ENCODE measurements at regions not wholly inside any gene's neighbourhood (a gene's known extent, or its start where the extent isn't known, plus 50 kb on each side); places are given as distances from the start of the nearest gene placed in this dataset.

GRCh38 chr4:26127851-26128337 lies 192.9 kb upstream of the RBPJ start:
- Histone ChIP-seq H3K4me2 (ENCODE audit: insufficient read depth, low read length) (no peak overlapping the region), H2AFZ (ENCODE audit: low read length) (no peak overlapping the region), H3K27ac (ENCODE audit: low read depth, low read length) (no peak overlapping the region), H3K4me1 (ENCODE audit: insufficient read depth, low read length) (no peaks in the 10 kb centered on the region), H4K20me1 (ENCODE audit: insufficient read depth, low read length) (no peaks in the 10 kb centered on the region), H3K27me3 (ENCODE audit: insufficient read depth, low read length) (peaks cover 4% of the 10 kb centered on the region), H3K79me2 (ENCODE audit: insufficient read depth, low read length) (no peaks in the 10 kb centered on the region), H3K4me3 (ENCODE audit: insufficient read depth, low read length) (no peak overlapping the region), H3K36me3 (ENCODE audit: insufficient read depth, low read length) (no peaks in the 10 kb centered on the region), H3K9me3 (ENCODE audit: low read depth, low read length) (no peaks in the 10 kb centered on the region)
- no peak for DNase-seq (ENCODE audit: insufficient read length, low spot score, missing footprints)
- no peak for TF ChIP-seq CTCF (IDR thresholded peaks at IDR 0.05; ENCODE audit: extremely low read depth, low read depth, low read length)

- Histone ChIP-seq H3K4me2 (ENCODE audit: insufficient read depth, low read length) (no peak overlapping the region), H2AFZ (ENCODE audit: low read length) (no peak overlapping the region), H3K79me2 (ENCODE audit: insufficient read depth, low read length) (no peaks in the 10 kb centered on the region), H3K9me3 (ENCODE audit: low read depth, low read length) (no peaks in the 10 kb centered on the region), H3K4me3 (ENCODE audit: insufficient read depth, low read length) (no peak overlapping the region), H4K20me1 (ENCODE audit: insufficient read depth, low read length) (no peaks in the 10 kb centered on the region), H3K4me1 (ENCODE audit: insufficient read depth, low read length) (no peaks in the 10 kb centered on the region), H3K36me3 (ENCODE audit: insufficient read depth, low read length) (no peaks in the 10 kb centered on the region), H3K27ac (ENCODE audit: low read depth, low read length) (no peak overlapping the region), H3K27me3 (ENCODE audit: insufficient read depth, low read length) (peaks cover 7% of the 10 kb centered on the region)
- no peak for DNase-seq (ENCODE audit: insufficient read length, low spot score, missing footprints)
- no peak for TF ChIP-seq CTCF (IDR thresholded peaks at IDR 0.05; ENCODE audit: extremely low read depth, low read depth, low read length)
Measured at GRCh38 chr4:26130173-26130572, 190.6 kb upstream of the RBPJ start.

GRCh38 chr4:26130841-26131432 lies 189.9 kb upstream of the RBPJ start:
- Histone ChIP-seq H3K9me3 (ENCODE audit: low read depth, low read length) (no peaks in the 10 kb centered on the region), H3K79me2 (ENCODE audit: insufficient read depth, low read length) (no peaks in the 10 kb centered on the region), H3K4me2 (ENCODE audit: insufficient read depth, low read length) (no peak overlapping the region), H3K27ac (ENCODE audit: low read depth, low read length) (no peak overlapping the region), H3K4me1 (ENCODE audit: insufficient read depth, low read length) (no peaks in the 10 kb centered on the region), H3K36me3 (ENCODE audit: insufficient read depth, low read length) (no peaks in the 10 kb centered on the region), H3K4me3 (ENCODE audit: insufficient read depth, low read length) (no peak overlapping the region), H4K20me1 (ENCODE audit: insufficient read depth, low read length) (no peaks in the 10 kb centered on the region), H3K27me3 (ENCODE audit: insufficient read depth, low read length) (peaks cover 7% of the 10 kb centered on the region), H2AFZ (ENCODE audit: low read length) (no peak overlapping the region)
- DNase-seq (ENCODE audit: insufficient read length, low spot score, missing footprints): no peak
- no peak for TF ChIP-seq CTCF (IDR thresholded peaks at IDR 0.05; ENCODE audit: extremely low read depth, low read depth, low read length)

GRCh38 chr4:26131711-26132110 lies 189.1 kb upstream of the RBPJ start:
- no peaks in the 10 kb centered on the region for H4K20me1 ChIP-seq (ENCODE audit: insufficient read depth, low read length)
- TF ChIP-seq CTCF (IDR thresholded peaks at IDR 0.05; ENCODE audit: extremely low read depth, low read depth, low read length): no peak
- no peaks in the 10 kb centered on the region for H3K79me2 ChIP-seq (ENCODE audit: insufficient read depth, low read length)

More at GRCh38 chr4:26131711-26132110, 189.1 kb upstream of the RBPJ start:
- no peak overlapping the region for H3K4me2 ChIP-seq (ENCODE audit: insufficient read depth, low read length)
- peaks cover 3% of the 10 kb centered on the region for H3K27me3 ChIP-seq (ENCODE audit: insufficient read depth, low read length)
- H3K36me3 ChIP-seq (ENCODE audit: insufficient read depth, low read length): no peaks in the 10 kb centered on the region
- no peak overlapping the region for H3K4me3 ChIP-seq (ENCODE audit: insufficient read depth, low read length)
- no peaks in the 10 kb centered on the region for H3K9me3 ChIP-seq (ENCODE audit: low read depth, low read length)
- H2AFZ ChIP-seq (ENCODE audit: low read length): no peak overlapping the region
- no peak overlapping the region for H3K27ac ChIP-seq (ENCODE audit: low read depth, low read length)
- no peaks in the 10 kb centered on the region for H3K4me1 ChIP-seq (ENCODE audit: insufficient read depth, low read length)
- DNase-seq (ENCODE audit: insufficient read length, low spot score, missing footprints): no peak
